ENCODE measurements at regions not wholly inside any gene's neighbourhood (a gene's known extent, or its start where the extent isn't known, plus 50 kb on each side); places are given as distances from the start of the nearest gene placed in this dataset.
"Not testable (repeated sequence)": the region's sequence is repeated elsewhere in the genome, so short reads cannot be mapped to it uniquely, and the experiment has no call there.

GRCh38 chrX:146041741-146042140 is 224.1 kb downstream of the SLITRK2 start:
- DNase-seq (ENCODE audit: low read depth in 1 of 2, low spot score in 1 of 2) = no peak
- no peaks in the 10 kb centered on the region for H3K27me3 ChIP-seq
- H3K27ac ChIP-seq = no peak overlapping the region
- no peaks in the 10 kb centered on the region for H3K4me1 ChIP-seq (ENCODE audit: low read depth)
- TF ChIP-seq, protein P1, sequence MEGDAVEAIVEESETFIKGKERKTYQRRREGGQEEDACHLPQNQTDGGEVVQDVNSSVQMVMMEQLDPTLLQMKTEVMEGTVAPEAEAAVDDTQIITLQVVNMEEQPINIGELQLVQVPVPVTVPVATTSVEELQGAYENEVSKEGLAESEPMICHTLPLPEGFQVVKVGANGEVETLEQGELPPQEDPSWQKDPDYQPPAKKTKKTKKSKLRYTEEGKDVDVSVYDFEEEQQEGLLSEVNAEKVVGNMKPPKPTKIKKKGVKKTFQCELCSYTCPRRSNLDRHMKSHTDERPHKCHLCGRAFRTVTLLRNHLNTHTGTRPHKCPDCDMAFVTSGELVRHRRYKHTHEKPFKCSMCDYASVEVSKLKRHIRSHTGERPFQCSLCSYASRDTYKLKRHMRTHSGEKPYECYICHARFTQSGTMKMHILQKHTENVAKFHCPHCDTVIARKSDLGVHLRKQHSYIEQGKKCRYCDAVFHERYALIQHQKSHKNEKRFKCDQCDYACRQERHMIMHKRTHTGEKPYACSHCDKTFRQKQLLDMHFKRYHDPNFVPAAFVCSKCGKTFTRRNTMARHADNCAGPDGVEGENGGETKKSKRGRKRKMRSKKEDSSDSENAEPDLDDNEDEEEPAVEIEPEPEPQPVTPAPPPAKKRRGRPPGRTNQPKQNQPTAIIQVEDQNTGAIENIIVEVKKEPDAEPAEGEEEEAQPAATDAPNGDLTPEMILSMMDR (IDR thresholded peaks at IDR 0.05; ENCODE audit: low read depth, low read length) = no peak
- H3K9me3 ChIP-seq (ENCODE audit: low read depth) = no peaks in the 10 kb centered on the region
- no peak overlapping the region for H3K4me3 ChIP-seq
- H3K36me3 ChIP-seq = no peaks in the 10 kb centered on the region

GRCh38 chrX:146046011-146046715 is 228.5 kb downstream of the SLITRK2 start:
- not testable (repeated sequence) for H3K27ac ChIP-seq; H3K4me1 ChIP-seq (ENCODE audit: low read depth); H3K9me3 ChIP-seq (ENCODE audit: low read depth); DNase-seq (ENCODE audit: low read depth in 1 of 2, low spot score in 1 of 2); H3K27me3 ChIP-seq; H3K36me3 ChIP-seq; H3K4me3 ChIP-seq

- H3K9me3 ChIP-seq (ENCODE audit: low read depth); DNase-seq (ENCODE audit: low read depth in 1 of 2, low spot score in 1 of 2); H3K4me3 ChIP-seq; H3K27me3 ChIP-seq; H3K36me3 ChIP-seq; H3K4me1 ChIP-seq (ENCODE audit: low read depth); H3K27ac ChIP-seq: not testable (repeated sequence)
Measured at GRCh38 chrX:146049568-146049967, 231.9 kb downstream of the SLITRK2 start.

GRCh38 chrX:146054311-146054710 is 236.7 kb downstream of the SLITRK2 start:
- no peaks in the 10 kb centered on the region for H3K36me3 ChIP-seq
- H3K27me3 ChIP-seq = no peaks in the 10 kb centered on the region
- H3K27ac ChIP-seq = no peak overlapping the region
- no peak overlapping the region for H3K4me3 ChIP-seq
- no peak for DNase-seq (ENCODE audit: low read depth in 1 of 2, low spot score in 1 of 2)
- H3K4me1 ChIP-seq (ENCODE audit: low read depth) = no peaks in the 10 kb centered on the region
- TF ChIP-seq, protein P1 (IDR thresholded peaks at IDR 0.05; ENCODE audit: low read depth, low read length) = no peak
- no peaks in the 10 kb centered on the region for H3K9me3 ChIP-seq (ENCODE audit: low read depth)

DNA sequence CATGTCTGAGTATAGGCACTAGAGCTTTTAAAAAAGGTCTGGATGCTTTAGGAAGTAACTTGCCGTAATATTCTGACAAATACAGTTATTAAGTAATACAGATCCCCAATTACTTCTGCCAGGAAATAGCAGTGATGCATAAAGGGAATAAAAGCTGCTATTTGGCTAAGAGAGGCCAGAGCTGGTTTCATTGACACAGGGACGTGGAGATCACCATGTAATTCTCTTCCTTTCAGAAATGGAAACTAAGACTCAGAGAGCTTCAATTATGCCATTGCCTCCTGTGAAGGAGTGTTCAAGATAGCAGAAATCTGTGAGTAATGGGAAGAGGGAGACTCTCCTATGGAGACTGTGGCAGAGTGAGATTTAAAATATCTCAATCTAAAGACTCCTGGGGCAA is 238.1 kb downstream of the SLITRK2 start:
- Histone ChIP-seq H3K27me3 (no peaks in the 10 kb centered on the region), H3K27ac (no peak overlapping the region), H3K4me3 (no peak overlapping the region), H3K36me3 (no peaks in the 10 kb centered on the region), H3K4me1 (ENCODE audit: low read depth) (no peaks in the 10 kb centered on the region), H3K9me3 (ENCODE audit: low read depth) (no peaks in the 10 kb centered on the region)
- TF ChIP-seq, protein P1 (IDR thresholded peaks at IDR 0.05; ENCODE audit: low read depth, low read length) = no peak
- DNase-seq (ENCODE audit: low read depth in 1 of 2, low spot score in 1 of 2) = no peak

DNA sequence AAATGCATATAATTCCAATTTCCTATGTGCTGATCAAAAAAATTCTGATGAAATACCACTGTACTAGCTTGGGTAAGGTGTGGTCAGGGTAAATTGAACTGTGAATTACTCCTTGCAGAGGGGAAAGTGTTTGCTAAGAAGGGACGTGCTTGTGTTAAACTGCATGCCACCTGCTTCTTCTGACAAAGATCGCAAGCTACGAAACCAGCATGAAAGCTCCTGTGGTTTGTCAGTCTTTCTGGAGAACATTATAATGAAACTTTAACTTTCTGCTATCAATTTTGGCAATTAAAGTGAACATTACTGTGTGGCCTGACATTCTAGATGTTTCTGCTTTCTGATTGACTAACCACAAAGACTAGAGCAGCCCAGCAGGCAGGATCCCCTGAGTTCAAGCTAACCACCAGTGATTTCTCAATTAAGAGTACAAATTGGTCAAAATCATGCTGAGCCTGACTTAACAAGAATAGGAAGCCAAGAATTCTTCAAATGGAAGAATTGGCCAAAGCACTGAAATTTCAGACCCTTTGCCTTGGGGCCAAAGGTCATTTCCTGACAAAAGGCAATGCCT is 239.0 kb downstream of the SLITRK2 start:
- Histone ChIP-seq H3K4me3 (no peak overlapping the region), H3K36me3 (no peaks in the 10 kb centered on the region), H3K27me3 (no peaks in the 10 kb centered on the region), H3K9me3 (ENCODE audit: low read depth) (no peaks in the 10 kb centered on the region), H3K27ac (no peak overlapping the region), H3K4me1 (ENCODE audit: low read depth) (no peaks in the 10 kb centered on the region)
- TF ChIP-seq, protein P1 (IDR thresholded peaks at IDR 0.05; ENCODE audit: low read depth, low read length) = no peak
- DNase-seq (ENCODE audit: low read depth in 1 of 2, low spot score in 1 of 2) = no peak
